OCI-M1 (cell line): ENCODE measurements at regions not wholly inside any gene's neighbourhood (a gene's known extent, or its start where the extent isn't known, plus 50 kb on each side); places are given as distances from the start of the nearest gene placed in this dataset.
"Not testable (repeated sequence)": the region's sequence is repeated elsewhere in the genome, so short reads cannot be mapped to it uniquely, and the experiment has no call there.

Source experiments
- DNase-seq: peaks from one replicate; lab custom pipeline; 2025; lab: John Stamatoyannopoulos, UW

- DNase-seq = no peak
Measured at GRCh38 chr11:26898799-26899198, 95.1 kb upstream of the FIBIN start.

GRCh38 chr11:26901162-26901561, 92.8 kb upstream of the FIBIN start:
- no peak for DNase-seq

DNA sequence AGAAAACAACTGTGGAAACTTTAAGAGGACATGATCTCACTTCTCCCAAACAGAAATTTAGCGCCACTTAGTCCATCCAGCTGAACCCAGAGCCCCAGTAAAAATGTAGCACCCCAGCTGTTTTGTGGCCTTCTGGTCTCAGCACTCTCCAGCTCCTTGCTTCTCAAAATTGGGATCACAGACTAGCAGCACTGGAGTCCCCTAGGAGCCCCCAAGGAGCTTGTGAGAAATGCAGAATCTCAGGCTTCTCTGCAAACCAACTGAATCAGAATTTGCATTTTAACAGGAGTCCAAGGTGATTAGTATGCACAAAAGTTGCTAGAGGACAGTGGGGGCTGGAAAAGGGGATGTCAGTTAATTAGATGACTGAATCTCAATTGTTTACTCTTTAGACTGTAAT, 89.8 kb upstream of the FIBIN start:
- no peak for DNase-seq

GRCh38 chr11:26904801-26905200, 89.1 kb upstream of the FIBIN start:
- DNase-seq = no peak

GRCh38 chr11:26905368-26905767, 88.5 kb upstream of the FIBIN start:
- no peak for DNase-seq

GRCh38 chr11:26909515-26909914, 84.4 kb upstream of the FIBIN start:
- no peak for DNase-seq

DNA sequence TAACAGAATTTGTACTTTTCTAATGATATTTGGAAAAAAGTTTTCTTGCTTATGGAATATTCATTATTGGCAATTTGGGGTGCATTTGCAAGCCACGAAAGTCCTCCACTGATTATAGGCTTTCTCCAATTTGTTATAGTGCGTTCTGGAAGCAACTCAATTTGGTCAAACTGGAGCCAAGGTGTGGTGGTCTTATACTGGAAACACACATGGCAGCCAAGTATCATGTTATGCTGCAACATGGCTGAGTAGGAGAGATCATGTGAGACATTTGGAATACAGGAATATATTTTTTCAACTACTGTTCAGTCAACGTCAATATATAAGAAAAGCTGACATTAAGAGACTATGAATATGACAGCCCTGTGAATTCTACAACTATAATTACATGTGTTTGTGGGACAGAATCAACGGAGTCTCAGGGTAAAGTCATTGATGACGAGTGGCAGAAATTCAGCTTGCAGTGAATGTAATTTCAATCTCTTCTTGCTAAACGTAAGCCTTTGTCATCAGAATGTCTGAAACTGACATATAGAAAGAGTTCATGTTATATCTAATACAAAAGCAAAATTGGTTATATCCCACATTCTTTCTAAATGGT, 83.8 kb upstream of the FIBIN start:
- no peak for DNase-seq

DNA sequence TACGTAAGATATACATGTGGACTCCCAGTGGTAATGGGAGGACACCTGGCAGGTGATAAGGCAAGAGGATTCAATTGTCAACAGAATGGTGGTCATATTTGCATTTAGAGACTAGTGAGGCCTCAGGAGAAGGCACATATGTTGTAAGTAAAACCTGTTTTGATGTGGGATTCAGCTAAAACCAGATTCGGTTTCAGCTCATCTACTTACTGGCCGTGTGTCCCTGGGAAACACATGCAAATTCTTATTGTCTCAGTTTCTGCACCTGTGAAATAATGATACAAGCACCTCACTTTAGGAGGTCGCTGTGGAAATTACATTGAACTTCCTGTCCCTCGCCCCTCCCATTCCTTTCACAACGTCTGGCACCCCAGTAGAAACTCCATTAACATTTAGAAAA, 78.9 kb upstream of the FIBIN start:
- DNase-seq = no peak

GRCh38 chr11:26916805-26917204, 77.1 kb upstream of the FIBIN start:
- no peak for DNase-seq

GRCh38 chr11:26928582-26928981, 65.3 kb upstream of the FIBIN start:
- peak; percentile 11 for DNase-seq

- no peak for DNase-seq
Measured at GRCh38 chr11:26929806-26930517, 64.0 kb upstream of the FIBIN start.

GRCh38 chr11:26930518-26931247, 63.2 kb upstream of the FIBIN start:
- no peak for DNase-seq

GRCh38 chr11:26931248-26931631, 62.7 kb upstream of the FIBIN start:
- DNase-seq = no peak

GRCh38 chr11:26931881-26932280, 62.0 kb upstream of the FIBIN start:
- DNase-seq = no peak

DNA sequence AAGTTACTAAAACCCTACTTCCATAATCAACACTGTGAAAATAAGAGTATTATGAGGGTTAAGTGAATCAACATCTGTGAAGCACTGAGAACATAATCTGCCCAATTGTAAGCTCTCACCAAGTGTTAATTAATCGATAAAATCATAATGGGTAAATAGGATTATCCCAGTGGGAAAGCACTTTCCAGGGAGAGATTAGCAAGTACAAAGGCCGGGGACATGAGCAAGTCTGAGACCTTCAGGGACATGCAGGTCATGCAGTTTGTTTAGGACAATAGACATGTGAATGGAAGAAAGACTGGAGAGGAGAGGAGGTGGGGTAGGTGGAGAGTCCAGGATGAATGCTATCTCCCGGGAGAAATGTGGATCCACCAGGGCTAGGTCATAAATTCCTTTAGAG, 57.8 kb upstream of the FIBIN start:
- no peak for DNase-seq

DNA sequence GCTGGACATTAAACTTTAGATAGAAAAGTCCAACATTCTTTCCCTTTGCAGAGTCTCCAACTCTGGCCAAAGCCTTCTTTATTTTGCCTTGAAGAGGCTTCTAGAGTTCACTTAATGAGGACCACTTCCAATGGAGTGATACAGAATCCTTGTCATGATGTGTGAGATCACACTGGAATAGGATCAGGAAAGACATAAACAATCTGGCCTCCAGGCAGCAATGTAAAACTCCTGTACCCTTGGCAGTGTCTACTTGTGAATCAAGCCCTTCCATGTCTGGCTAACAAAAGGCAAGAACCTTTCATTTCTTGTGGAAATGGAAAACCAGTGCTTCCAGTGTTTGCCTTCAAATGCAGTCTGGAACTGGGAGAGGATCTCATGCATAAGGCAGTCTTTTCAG, 56.5 kb upstream of the FIBIN start:
- DNase-seq = no peak

DNA sequence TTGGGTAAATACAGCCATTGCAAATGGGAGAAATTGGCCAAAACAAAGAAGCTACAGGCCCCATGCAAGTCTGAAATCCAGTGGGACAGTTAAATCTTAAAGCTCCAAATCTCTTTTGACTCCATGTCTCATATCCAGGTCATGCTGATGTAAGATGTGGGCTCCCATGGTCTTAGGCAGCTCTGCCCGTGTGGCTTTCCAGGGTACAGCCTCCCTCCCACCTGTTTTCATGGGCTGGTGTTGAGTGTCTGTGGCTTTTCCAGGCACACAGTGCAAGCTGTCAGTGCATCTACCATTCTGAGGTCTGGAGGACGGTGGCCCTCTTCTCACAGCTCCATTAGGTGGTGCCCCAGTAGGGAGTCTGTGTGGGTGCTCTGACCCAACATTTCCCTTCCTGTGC, 53.4 kb upstream of the FIBIN start:
- not testable (repeated sequence) for DNase-seq

- no peak for DNase-seq
Measured at GRCh38 chr11:26942356-26942755, 51.6 kb upstream of the FIBIN start.

- DNase-seq = no peak
Measured at GRCh38 chr11:26943636-26944035, 50.3 kb upstream of the FIBIN start.
